Stomach smooth muscle (tissue), 2 donors: ENCODE measurements at regions not wholly inside any gene's neighbourhood (a gene's known extent, or its start where the extent isn't known, plus 50 kb on each side); places are given as distances from the start of the nearest gene placed in this dataset.

Source experiments
- H3K27ac ChIP-seq: one replicate; pipeline ENCODE4 v1.7.0; 2013; ENCODE audit warnings: mild to moderate bottlenecking, low read length, inconsistent platforms
- H3K27me3 ChIP-seq, 2 donors: one replicate each; pipeline ENCODE4 v1.7.0; 2013; ENCODE audit warnings: low read length in 2 of 2; ENCODE audit not compliant: insufficient read depth in 2 of 2, control insufficient read depth in 1 of 2
- H3K36me3 ChIP-seq, 2 donors: one replicate each; pipeline ENCODE4 v1.7.0; 2013; ENCODE audit warnings: low read length in 2 of 2; ENCODE audit not compliant: control insufficient read depth in 2 of 2, insufficient read depth in 2 of 2
- H3K4me1 ChIP-seq: one replicate; pipeline ENCODE4 v1.7.0; 2013; ENCODE audit warnings: low read length; ENCODE audit not compliant: control insufficient read depth, insufficient read depth
- H3K4me3 ChIP-seq, 2 donors: one replicate each; pipeline ENCODE4 v1.7.0; 2013; ENCODE audit warnings: low read length in 2 of 2
- H3K9ac ChIP-seq, 2 donors: one replicate each; pipeline ENCODE4 v1.7.0; 2013; ENCODE audit warnings: low read length in 2 of 2, mild to moderate bottlenecking in 1 of 2
- H3K9me3 ChIP-seq, 2 donors: one replicate each; pipeline ENCODE4 v1.7.0; 2013; ENCODE audit warnings: low read length in 2 of 2; ENCODE audit not compliant: control insufficient read depth in 2 of 2
- donor health status: healthy.
- donor health status: Pancreatic carcinoma.

GRCh38 chr15:93608643-93609148 lies 519.7 kb upstream of the RGMA start:
- Histone ChIP-seq H3K27ac (no peak overlapping the region), H3K4me3 (no peak overlapping the region), H3K4me1 (no peaks in the 10 kb centered on the region), H3K9me3 (no peaks in the 10 kb centered on the region), H3K9ac (no peak overlapping the region), H3K27me3 (no peaks in the 10 kb centered on the region), H3K36me3 (no peaks in the 10 kb centered on the region)

- Histone ChIP-seq H3K27me3 (no peaks in the 10 kb centered on the region), H3K4me1 (no peaks in the 10 kb centered on the region), H3K9me3 (no peaks in the 10 kb centered on the region), H3K36me3 (no peaks in the 10 kb centered on the region), H3K27ac (no peak overlapping the region), H3K9ac (no peak overlapping the region), H3K4me3 (no peak overlapping the region)
These were observed 514.5 kb upstream of the RGMA start for GRCh38 chr15:93603550-93603949.

GRCh38 chr15:93587059-93587521 lies 498.1 kb upstream of the RGMA start:
- Histone ChIP-seq H3K9ac (no peak overlapping the region), H3K4me1 (no peaks in the 10 kb centered on the region), H3K27ac (no peak overlapping the region), H3K9me3 (no peaks in the 10 kb centered on the region), H3K27me3 (no peaks in the 10 kb centered on the region), H3K36me3 (no peaks in the 10 kb centered on the region), H3K4me3 (no peak overlapping the region)

- Histone ChIP-seq H3K36me3 (no peaks in the 10 kb centered on the region), H3K27me3 (no peaks in the 10 kb centered on the region), H3K9me3 (no peaks in the 10 kb centered on the region), H3K9ac (no peak overlapping the region), H3K27ac (no peak overlapping the region), H3K4me1 (no peaks in the 10 kb centered on the region), H3K4me3 (no peak overlapping the region)
These were observed 496.0 kb upstream of the RGMA start for GRCh38 chr15:93585012-93585411.

GRCh38 chr15:93583968-93584367 lies 495.0 kb upstream of the RGMA start:
- no peaks in the 10 kb centered on the region for H3K36me3 ChIP-seq
- H3K9me3 ChIP-seq = no peaks in the 10 kb centered on the region
- H3K9ac ChIP-seq = no peak overlapping the region
- H3K4me3 ChIP-seq = no peak overlapping the region
- no peak overlapping the region for H3K27ac ChIP-seq
- H3K27me3 ChIP-seq = no peaks in the 10 kb centered on the region
- H3K4me1 ChIP-seq = no peaks in the 10 kb centered on the region

GRCh38 chr15:93583552-93583951 lies 494.5 kb upstream of the RGMA start:
- H3K36me3 ChIP-seq = no peaks in the 10 kb centered on the region
- H3K4me1 ChIP-seq = no peaks in the 10 kb centered on the region
- H3K4me3 ChIP-seq = no peak overlapping the region
- H3K9me3 ChIP-seq = no peaks in the 10 kb centered on the region
- H3K27me3 ChIP-seq = no peaks in the 10 kb centered on the region
- H3K9ac ChIP-seq = no peak overlapping the region
- H3K27ac ChIP-seq = no peak overlapping the region

- H3K27me3 ChIP-seq = no peaks in the 10 kb centered on the region
- H3K4me3 ChIP-seq = no peak overlapping the region
- H3K27ac ChIP-seq = no peak overlapping the region
- no peak overlapping the region for H3K9ac ChIP-seq
- no peaks in the 10 kb centered on the region for H3K36me3 ChIP-seq
- no peaks in the 10 kb centered on the region for H3K4me1 ChIP-seq
- no peaks in the 10 kb centered on the region for H3K9me3 ChIP-seq
These were observed 481.5 kb upstream of the RGMA start for GRCh38 chr15:93570527-93570926.

GRCh38 chr15:93566762-93567161 lies 477.8 kb upstream of the RGMA start:
- Histone ChIP-seq H3K27me3 (no peaks in the 10 kb centered on the region), H3K4me3 (no peak overlapping the region), H3K4me1 (no peaks in the 10 kb centered on the region), H3K27ac (no peak overlapping the region), H3K9ac (no peak overlapping the region), H3K9me3 (no peaks in the 10 kb centered on the region), H3K36me3 (no peaks in the 10 kb centered on the region)

- no peak overlapping the region for H3K4me3 ChIP-seq
- H3K27me3 ChIP-seq = no peaks in the 10 kb centered on the region
- H3K27ac ChIP-seq = no peak overlapping the region
- H3K9me3 ChIP-seq = no peaks in the 10 kb centered on the region
- no peak overlapping the region for H3K9ac ChIP-seq
- no peaks in the 10 kb centered on the region for H3K4me1 ChIP-seq
- H3K36me3 ChIP-seq = no peaks in the 10 kb centered on the region
These were observed 476.2 kb upstream of the RGMA start for GRCh38 chr15:93565201-93565600.

- H3K36me3 ChIP-seq = no peaks in the 10 kb centered on the region
- H3K9ac ChIP-seq = no peak overlapping the region
- H3K27me3 ChIP-seq = no peaks in the 10 kb centered on the region
- no peak overlapping the region for H3K27ac ChIP-seq
- H3K4me1 ChIP-seq = no peaks in the 10 kb centered on the region
- no peak overlapping the region for H3K4me3 ChIP-seq
- H3K9me3 ChIP-seq = no peaks in the 10 kb centered on the region
These were observed 474.2 kb upstream of the RGMA start for GRCh38 chr15:93563218-93563617.

- H3K27ac ChIP-seq = no peak overlapping the region
- no peaks in the 10 kb centered on the region for H3K36me3 ChIP-seq
- no peak overlapping the region for H3K4me3 ChIP-seq
- H3K9ac ChIP-seq = no peak overlapping the region
- H3K27me3 ChIP-seq = no peaks in the 10 kb centered on the region
- no peaks in the 10 kb centered on the region for H3K9me3 ChIP-seq
- H3K4me1 ChIP-seq = no peaks in the 10 kb centered on the region
These were observed 473.5 kb upstream of the RGMA start for GRCh38 chr15:93562395-93563123.
